ENCODE measurements at regions not wholly inside any gene's neighbourhood (a gene's known extent, or its start where the extent isn't known, plus 50 kb on each side); places are given as distances from the start of the nearest gene placed in this dataset.
"Not testable (repeated sequence)": the region's sequence is repeated elsewhere in the genome, so short reads cannot be mapped to it uniquely, and the experiment has no call there.

GRCh38 chr21:23607782-23608431, 1999.4 kb downstream of the MRPL39 start:
- no peak for DNase-seq (ENCODE audit: low spot score)

- DNase-seq (ENCODE audit: low spot score), result no peak
These were observed 2005.7 kb downstream of the MRPL39 start for GRCh38 chr21:23601549-23601948.

GRCh38 chr21:23593582-23593981, 2013.7 kb downstream of the MRPL39 start:
- no peak for DNase-seq (ENCODE audit: low spot score)

- DNase-seq (ENCODE audit: low spot score), result no peak
These were observed 2021.9 kb downstream of the MRPL39 start for GRCh38 chr21:23585419-23585818.

- no peak for DNase-seq (ENCODE audit: low spot score)
These were observed 2027.7 kb downstream of the MRPL39 start for GRCh38 chr21:23579573-23579972.

GRCh38 chr21:23578027-23578426, 2029.3 kb downstream of the MRPL39 start:
- no peak for DNase-seq (ENCODE audit: low spot score)

GRCh38 chr21:23574932-23575331, 2032.3 kb downstream of the MRPL39 start:
- no peak for DNase-seq (ENCODE audit: low spot score)

- DNase-seq (ENCODE audit: low spot score), result not testable (repeated sequence)
These were observed 2058.4 kb downstream of the MRPL39 start for GRCh38 chr21:23548924-23549323.

GRCh38 chr21:23543333-23543732, 2063.9 kb downstream of the MRPL39 start:
- no peak for DNase-seq (ENCODE audit: low spot score)

- no peak for DNase-seq (ENCODE audit: low spot score)
These were observed 2065.2 kb downstream of the MRPL39 start for GRCh38 chr21:23542097-23542496.

- no peak for DNase-seq (ENCODE audit: low spot score)
These were observed 2065.7 kb downstream of the MRPL39 start for GRCh38 chr21:23541571-23541970.

GRCh38 chr21:23534850-23535249, 2072.4 kb downstream of the MRPL39 start:
- no peak for DNase-seq (ENCODE audit: low spot score)

- DNase-seq (ENCODE audit: low spot score), result no peak
These were observed 2075.8 kb downstream of the MRPL39 start for GRCh38 chr21:23531444-23531843.

- no peak for DNase-seq (ENCODE audit: low spot score)
These were observed 2082.6 kb downstream of the MRPL39 start for GRCh38 chr21:23524685-23525084.

- DNase-seq (ENCODE audit: low spot score), result no peak
These were observed 2084.5 kb downstream of the MRPL39 start for GRCh38 chr21:23522751-23523150.

GRCh38 chr21:23507501-23507900, 2099.8 kb downstream of the MRPL39 start:
- DNase-seq (ENCODE audit: low spot score), result no peak

GRCh38 chr21:23496729-23497128, 2110.6 kb downstream of the MRPL39 start:
- DNase-seq (ENCODE audit: low spot score), result no peak

- no peak for DNase-seq (ENCODE audit: low spot score)
These were observed 2119.0 kb downstream of the MRPL39 start for GRCh38 chr21:23488245-23488644.

- DNase-seq (ENCODE audit: low spot score), result no peak
These were observed 2126.6 kb downstream of the MRPL39 start for GRCh38 chr21:23480591-23481270.

GRCh38 chr21:23478381-23478780, 2128.9 kb downstream of the MRPL39 start:
- no peak for DNase-seq (ENCODE audit: low spot score)

GRCh38 chr21:23475281-23476219, 2131.7 kb downstream of the MRPL39 start:
- no peak for DNase-seq (ENCODE audit: low spot score)

GRCh38 chr21:23471877-23472276, 2135.4 kb downstream of the MRPL39 start:
- DNase-seq (ENCODE audit: low spot score), result no peak

GRCh38 chr21:23463365-23463764, 2143.9 kb downstream of the MRPL39 start:
- DNase-seq (ENCODE audit: low spot score), result no peak
